Spinal cord (tissue), 9 donors: ENCODE measurements at regions not wholly inside any gene's neighbourhood (a gene's known extent, or its start where the extent isn't known, plus 50 kb on each side); places are given as distances from the start of the nearest gene placed in this dataset.

Source experiments
- DNase-seq, 6 donors: peaks; one replicate each; pipeline versions ENCODE4 v3.0.0 to v3.0.0-alpha.2; 2013 to 2015; ENCODE audit warnings: low spot score in 6 of 6, low read depth in 4 of 6
- H3K27ac ChIP-seq: one replicate; pipeline ENCODE4 v1.5.1; 2013; ENCODE audit warnings: low read depth, low read length, control low read depth
- H3K27me3 ChIP-seq: one replicate; pipeline ENCODE4 v1.6.1; 2013; ENCODE audit warnings: low read length; ENCODE audit not compliant: control insufficient read depth, insufficient read depth
- H3K36me3 ChIP-seq: one replicate; pipeline ENCODE4 v1.6.1; 2013; ENCODE audit warnings: low read length; ENCODE audit not compliant: control insufficient read depth, insufficient read depth
- H3K4me1 ChIP-seq: one replicate; pipeline ENCODE4 v1.6.1; 2013; ENCODE audit warnings: low read length; ENCODE audit not compliant: control insufficient read depth, insufficient read depth
- H3K4me3 ChIP-seq: one replicate; pipeline ENCODE4 v1.5.1; 2013; ENCODE audit warnings: low read depth, low read length, control low read depth
- H3K9me3 ChIP-seq: one replicate; pipeline ENCODE4 v1.6.1; 2013; ENCODE audit warnings: low read length; ENCODE audit not compliant: control insufficient read depth, insufficient read depth
- WGBS: methylation state at CpG from one replicate; pipeline ENCODE4 v1.1.5; 2013; ENCODE audit warnings: missing lambda C conversion rate; ENCODE audit not compliant: insufficient coverage; 5-methylcytosine and 5-hydroxymethylcytosine counted together
- donor health status: healthy.

- no peak for DNase-seq
- Histone ChIP-seq H3K4me3 (no peak overlapping the region), H3K36me3 (no peaks in the 10 kb centered on the region), H3K27me3 (no peaks in the 10 kb centered on the region), H3K9me3 (no peaks in the 10 kb centered on the region), H3K27ac (no peak overlapping the region), H3K4me1 (no peaks in the 10 kb centered on the region)
- whole genome bisulfite sequencing: no CpG with 5 or more reads among the region's 2 CpGs
Observed at GRCh38 chr13:69547780-69548179, 559.8 kb upstream of the ATXN8OS start.

GRCh38 chr13:69545551-69545950 lies 562.1 kb upstream of the ATXN8OS start:
- Histone ChIP-seq H3K9me3 (no peaks in the 10 kb centered on the region), H3K4me1 (no peaks in the 10 kb centered on the region), H3K4me3 (no peak overlapping the region), H3K27ac (no peak overlapping the region), H3K27me3 (no peaks in the 10 kb centered on the region), H3K36me3 (no peaks in the 10 kb centered on the region)
- no CpG with 5 or more reads among the region's 1 CpG for WGBS
- DNase-seq: no peak

DNA sequence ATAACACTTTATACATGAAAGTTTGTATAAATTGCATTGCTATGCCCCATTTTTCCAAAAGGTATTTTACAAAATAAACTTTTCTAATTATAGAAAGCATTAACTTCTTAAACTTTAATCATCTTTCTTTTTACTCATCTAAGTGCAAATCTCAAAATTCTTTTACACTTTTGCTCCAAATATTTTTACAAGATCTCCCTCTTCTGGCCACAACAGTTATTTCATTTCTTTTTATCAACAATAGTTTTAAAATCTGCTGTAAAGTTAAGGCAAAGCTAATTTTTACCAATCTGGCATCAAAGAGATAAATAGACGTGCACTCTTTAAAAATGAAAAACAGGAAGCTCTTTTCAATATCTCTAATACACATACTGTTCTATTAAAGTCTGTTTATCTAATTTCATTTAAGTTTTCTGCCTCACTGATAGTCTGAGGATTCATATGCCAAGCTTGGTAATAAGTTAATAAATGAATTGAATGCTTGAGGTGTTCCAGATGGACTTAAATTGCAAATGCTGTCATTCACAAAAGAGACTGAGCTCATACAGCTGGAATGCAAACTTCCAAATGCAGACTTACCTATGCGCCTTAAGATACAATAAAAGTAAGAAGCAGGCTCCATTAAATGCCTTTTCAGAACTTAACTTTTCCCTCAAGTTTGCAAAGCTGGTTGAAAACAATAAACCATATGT lies 583.0 kb upstream of the ATXN8OS start:
- Histone ChIP-seq H3K27me3 (no peaks in the 10 kb centered on the region), H3K4me3 (no peak overlapping the region), H3K27ac (no peak overlapping the region), H3K4me1 (no peaks in the 10 kb centered on the region), H3K36me3 (no peaks in the 10 kb centered on the region), H3K9me3 (no peaks in the 10 kb centered on the region)
- no CpG with 5 or more reads among the region's 2 CpGs for WGBS
- peak in 3 of 6 donors; percentile 22 to 73 (median 40) for DNase-seq

DNA sequence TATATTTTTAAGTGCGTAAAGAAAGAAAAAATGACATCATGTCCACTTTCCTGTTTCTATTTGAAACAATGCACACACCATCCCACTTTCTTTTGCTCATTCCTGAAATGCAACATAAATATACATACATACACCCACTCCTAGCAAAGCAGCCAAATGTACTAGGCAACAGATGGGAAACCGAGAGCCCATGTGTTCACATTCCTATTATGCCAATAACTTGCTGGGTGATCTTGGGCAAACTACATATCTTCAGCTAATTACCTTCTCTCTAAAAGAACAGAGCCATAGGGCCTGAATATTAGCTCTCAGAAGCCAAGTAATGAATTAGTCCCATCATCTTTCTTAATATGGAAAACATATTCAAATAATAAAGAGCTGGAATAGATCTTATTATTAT lies 610.6 kb upstream of the ATXN8OS start:
- DNase-seq: peak in 2 of 6 donors; percentile 76 to 94
- H3K9me3 ChIP-seq: no peaks in the 10 kb centered on the region
- H3K27ac ChIP-seq: no peak overlapping the region
- H3K36me3 ChIP-seq: no peaks in the 10 kb centered on the region
- H3K4me3 ChIP-seq: no peak overlapping the region
- H3K27me3 ChIP-seq: no peaks in the 10 kb centered on the region
- 71% methylated on average over 1 of the region's 2 CpGs for WGBS
- no peaks in the 10 kb centered on the region for H3K4me1 ChIP-seq

DNA sequence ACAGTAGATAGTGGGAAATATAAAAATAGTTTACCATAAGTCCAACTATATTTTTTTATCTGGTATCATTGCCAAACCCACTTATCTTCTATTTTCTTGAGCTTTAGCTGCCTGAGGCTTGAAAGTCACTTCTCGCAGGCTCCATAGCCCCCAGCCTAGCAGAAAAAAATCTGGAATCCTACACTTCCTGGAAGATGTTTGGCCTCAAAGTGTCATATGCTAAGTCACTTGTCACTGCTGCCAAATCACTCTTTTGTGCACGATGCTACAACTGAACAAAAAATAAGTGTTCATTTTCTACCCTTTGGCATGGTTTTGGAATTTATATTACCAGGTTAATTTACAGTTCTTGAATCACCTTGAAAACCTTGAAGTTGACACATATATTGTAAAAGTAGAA lies 612.5 kb upstream of the ATXN8OS start:
- WGBS: no CpG with 5 or more reads among the region's 2 CpGs
- peak in 1 of 6 donors; percentile 55 for DNase-seq
- no peaks in the 10 kb centered on the region for H3K4me1 ChIP-seq

DNA sequence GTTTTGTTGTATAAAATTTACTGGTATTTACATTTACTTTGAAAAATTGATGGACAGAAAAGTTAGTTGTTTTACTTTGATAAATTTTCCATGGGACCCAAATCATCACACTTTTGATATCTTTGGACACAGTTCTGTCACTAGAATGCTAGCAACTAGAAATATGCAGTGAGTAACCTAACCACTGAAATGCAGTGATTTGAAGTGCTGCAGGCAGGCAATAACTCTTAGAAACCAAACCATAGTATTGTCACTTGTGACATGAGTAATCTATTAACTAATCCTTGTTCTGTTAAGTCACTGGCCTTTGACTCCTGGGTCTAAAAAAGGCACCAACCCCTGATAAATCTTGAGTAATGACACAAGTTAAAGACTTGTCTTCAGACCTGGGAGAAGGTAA lies 620.0 kb upstream of the ATXN8OS start:
- Histone ChIP-seq H3K4me1 (no peaks in the 10 kb centered on the region), H3K27me3 (no peaks in the 10 kb centered on the region), H3K4me3 (no peak overlapping the region), H3K36me3 (no peaks in the 10 kb centered on the region), H3K9me3 (peaks cover 3% of the 10 kb centered on the region), H3K27ac (no peak overlapping the region)
- DNase-seq: no peak

More for the DNA sequence above, 612.5 kb upstream of the ATXN8OS start:
- Histone ChIP-seq H3K4me3 (no peak overlapping the region), H3K27me3 (no peaks in the 10 kb centered on the region), H3K36me3 (no peaks in the 10 kb centered on the region), H3K27ac (no peak overlapping the region), H3K9me3 (no peaks in the 10 kb centered on the region)

GRCh38 chr13:69485991-69486592 lies 621.5 kb upstream of the ATXN8OS start:
- Histone ChIP-seq H3K27me3 (no peaks in the 10 kb centered on the region), H3K9me3 (peaks cover 4% of the 10 kb centered on the region), H3K4me1 (no peaks in the 10 kb centered on the region), H3K4me3 (no peak overlapping the region), H3K36me3 (no peaks in the 10 kb centered on the region), H3K27ac (no peak overlapping the region)
- no CpG with 5 or more reads among the region's 4 CpGs for WGBS
- no peak for DNase-seq

DNA sequence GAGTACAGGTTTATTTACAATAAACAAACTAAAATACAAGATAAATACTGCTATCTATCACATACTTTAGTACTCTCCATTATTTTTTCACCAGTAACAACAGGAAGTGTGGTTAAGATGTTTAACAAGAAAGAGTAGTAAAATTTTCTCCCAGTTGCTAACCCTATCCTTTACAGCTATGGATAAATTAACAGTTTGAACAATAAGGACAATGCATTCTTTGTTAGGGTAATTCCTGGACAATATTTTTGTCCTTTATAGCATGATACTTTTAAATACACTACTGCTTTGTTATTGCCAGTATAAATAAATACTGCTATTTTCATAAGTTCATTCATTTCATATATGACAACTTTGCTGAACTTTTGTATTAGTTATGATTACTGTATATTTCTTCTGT lies 630.2 kb upstream of the ATXN8OS start:
- Histone ChIP-seq H3K4me3 (no peak overlapping the region), H3K4me1 (no peaks in the 10 kb centered on the region), H3K36me3 (no peaks in the 10 kb centered on the region), H3K27me3 (no peaks in the 10 kb centered on the region), H3K9me3 (peaks cover under 1% of the 10 kb centered on the region), H3K27ac (no peak overlapping the region)
- no peak for DNase-seq

DNA sequence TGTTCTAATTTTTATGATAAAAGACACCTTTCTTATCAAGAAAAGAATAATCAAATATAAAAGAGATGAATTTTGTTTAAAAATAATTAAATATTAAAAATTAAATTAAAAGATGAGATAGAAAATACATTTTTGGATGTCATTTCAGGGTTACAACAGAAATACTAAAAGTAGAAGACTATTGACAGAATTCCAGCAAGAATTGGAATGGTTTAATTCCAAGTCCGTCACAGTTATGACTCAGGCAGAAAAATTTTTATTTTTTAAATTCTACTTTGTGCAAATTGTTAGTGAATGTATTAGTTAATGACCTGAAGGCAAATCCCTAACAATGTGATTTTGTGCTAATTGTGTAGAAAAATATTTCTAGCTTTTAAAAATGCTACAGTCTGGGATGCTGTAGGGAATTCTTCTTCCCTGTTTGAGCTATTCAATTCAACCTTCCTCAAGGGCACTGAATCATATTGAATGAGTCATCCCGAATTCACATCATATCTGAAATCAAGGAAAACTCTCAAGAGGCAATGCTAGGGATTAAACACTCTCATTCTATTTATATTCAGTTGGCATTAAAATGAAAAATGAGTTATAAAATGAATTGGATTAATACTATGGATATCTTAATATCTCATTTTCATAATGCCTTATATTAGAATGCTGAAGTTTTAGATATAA lies 633.5 kb upstream of the ATXN8OS start:
- Histone ChIP-seq H3K4me1 (no peaks in the 10 kb centered on the region), H3K36me3 (no peaks in the 10 kb centered on the region), H3K9me3 (no peaks in the 10 kb centered on the region), H3K4me3 (no peak overlapping the region), H3K27me3 (no peaks in the 10 kb centered on the region), H3K27ac (no peak overlapping the region)
- no CpG with 5 or more reads among the region's 2 CpGs for WGBS
- DNase-seq: peak in 1 of 6 donors; percentile 12

GRCh38 chr13:69468624-69469023 lies 639.0 kb upstream of the ATXN8OS start:
- no peaks in the 10 kb centered on the region for H3K4me1 ChIP-seq
- no peak for DNase-seq
- WGBS: no CpG with 5 or more reads among the region's 2 CpGs
- peaks cover 1% of the 10 kb centered on the region for H3K9me3 ChIP-seq
- no peak overlapping the region for H3K4me3 ChIP-seq
- H3K27ac ChIP-seq: no peak overlapping the region
- H3K27me3 ChIP-seq: no peaks in the 10 kb centered on the region
- no peaks in the 10 kb centered on the region for H3K36me3 ChIP-seq
